GM19351 (cell line): ENCODE measurements at regions not wholly inside any gene's neighbourhood (a gene's known extent, or its start where the extent isn't known, plus 50 kb on each side); places are given as distances from the start of the nearest gene placed in this dataset.
A peak's percentile ranks its signal among the peaks of the same experiment; 100 is the strongest.
"Not testable (repeated sequence)": the region's sequence is repeated elsewhere in the genome, so short reads cannot be mapped to it uniquely, and the experiment has no call there.

Experiments
- ATAC-seq: cut with Tn5 transposase; IDR thresholded peaks from one replicate; pipeline ENCODE4 v1.9.1; 2021; ENCODE audit warnings: mild to moderate bottlenecking, moderate library complexity; ENCODE audit not compliant: unreplicated experiment

GRCh38 chr7:3135626-3136025 lies 92.0 kb upstream of the CARD11 start:
- no peak for ATAC-seq

- no peak for ATAC-seq
Observed at GRCh38 chr7:3138206-3138605, 94.5 kb upstream of the CARD11 start.

GRCh38 chr7:3138997-3139396 lies 95.3 kb upstream of the CARD11 start:
- ATAC-seq: no peak

GRCh38 chr7:3140834-3141233 lies 97.2 kb upstream of the CARD11 start:
- ATAC-seq: no peak

GRCh38 chr7:3141326-3141725 lies 97.7 kb upstream of the CARD11 start:
- no peak for ATAC-seq

GRCh38 chr7:3143869-3144775 lies 100.5 kb upstream of the CARD11 start:
- ATAC-seq: no peak

- not testable (repeated sequence) for ATAC-seq
Observed at GRCh38 chr7:3144776-3145125, 101.1 kb upstream of the CARD11 start.

- no peak for ATAC-seq
Observed at GRCh38 chr7:3146571-3147226, 103.0 kb upstream of the CARD11 start.

GRCh38 chr7:3148471-3148870 lies 104.8 kb upstream of the CARD11 start:
- not testable (repeated sequence) for ATAC-seq

GRCh38 chr7:3149231-3149995 lies 105.7 kb upstream of the CARD11 start:
- no peak for ATAC-seq

GRCh38 chr7:3150027-3150426 lies 106.4 kb upstream of the CARD11 start:
- ATAC-seq: no peak

GRCh38 chr7:3151784-3152183 lies 108.1 kb upstream of the CARD11 start:
- ATAC-seq: no peak

- no peak for ATAC-seq
Observed at GRCh38 chr7:3152714-3153113, 109.0 kb upstream of the CARD11 start.

- no peak for ATAC-seq
Observed at GRCh38 chr7:3153118-3153517, 109.5 kb upstream of the CARD11 start.

GRCh38 chr7:3154317-3154716 lies 110.7 kb upstream of the CARD11 start:
- ATAC-seq: no peak

- peak; percentile 65 for ATAC-seq
Observed at GRCh38 chr7:3154881-3155494, 111.3 kb upstream of the CARD11 start.

- ATAC-seq: no peak
Observed at GRCh38 chr7:3156508-3156907, 112.8 kb upstream of the CARD11 start.

GRCh38 chr7:3157566-3158287 lies 114.1 kb upstream of the CARD11 start:
- no peak for ATAC-seq

GRCh38 chr7:3158341-3158760 lies 114.7 kb upstream of the CARD11 start:
- no peak for ATAC-seq

GRCh38 chr7:3159039-3159438 lies 115.4 kb upstream of the CARD11 start:
- no peak for ATAC-seq
